ENCODE measurements at regions not wholly inside any gene's neighbourhood (a gene's known extent, or its start where the extent isn't known, plus 50 kb on each side); places are given as distances from the start of the nearest gene placed in this dataset.

GRCh38 chr14:100416081-100416680 is 93.0 kb downstream of the SLC25A47 start:
- TF ChIP-seq ELF4 (IDR thresholded peaks at IDR 0.05), result no peak
- TF ChIP-seq LEF1 (IDR thresholded peaks at IDR 0.05; ENCODE audit: borderline replicate concordance), result no peak
- TF ChIP-seq FOXM1 (IDR thresholded peaks at IDR 0.05; ENCODE audit: borderline replicate concordance), result no peak
- no peak for TF ChIP-seq SP1 (IDR thresholded peaks at IDR 0.05)
- no peak for TF ChIP-seq L3MBTL2 (conservative IDR thresholded peaks at IDR 0.05)

All from HEK293T (cell line).